OCI-LY3 (cell line): ENCODE measurements at regions not wholly inside any gene's neighbourhood (a gene's known extent, or its start where the extent isn't known, plus 50 kb on each side); places are given as distances from the start of the nearest gene placed in this dataset.

Source experiments
- EZH2phosphoT487 ChIP-seq: fragments of 200-600 bp; shearing (Covaris generic); IDR thresholded peaks from 2 replicates; pipeline ENCODE4 v1.6.1; 2018; ENCODE audit warnings: antibody characterized with exemption, mixed run types, low read depth
- TF ChIP-seq, protein P1 (sequence below): fragments of 200-600, 300-600 bp; sonication (generic); IDR thresholded peaks from 2 replicates; pipeline ENCODE4 v1.5.1; 2014; ENCODE audit warnings: antibody characterized with exemption, low read length, low read depth

DNA sequence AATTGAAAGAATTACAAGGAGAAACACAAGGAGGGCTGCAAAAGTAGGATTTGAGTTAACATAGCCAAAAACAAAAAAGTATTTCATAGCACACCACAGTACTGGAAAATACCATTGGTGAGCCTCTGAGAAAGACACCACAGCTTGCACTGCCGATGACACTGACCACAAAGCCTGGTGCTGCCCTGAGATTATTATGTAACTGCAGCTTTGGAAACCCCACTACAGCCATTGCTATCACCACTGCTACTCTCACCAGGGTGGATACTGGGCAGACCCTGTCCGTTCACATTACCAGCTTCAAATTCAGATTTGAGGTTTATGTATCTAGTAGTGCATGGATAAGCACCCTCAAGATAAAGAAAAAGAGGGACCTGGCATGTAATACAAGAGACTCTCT, 1246.7 kb upstream of the SORCS1 start:
- TF ChIP-seq, protein P1, sequence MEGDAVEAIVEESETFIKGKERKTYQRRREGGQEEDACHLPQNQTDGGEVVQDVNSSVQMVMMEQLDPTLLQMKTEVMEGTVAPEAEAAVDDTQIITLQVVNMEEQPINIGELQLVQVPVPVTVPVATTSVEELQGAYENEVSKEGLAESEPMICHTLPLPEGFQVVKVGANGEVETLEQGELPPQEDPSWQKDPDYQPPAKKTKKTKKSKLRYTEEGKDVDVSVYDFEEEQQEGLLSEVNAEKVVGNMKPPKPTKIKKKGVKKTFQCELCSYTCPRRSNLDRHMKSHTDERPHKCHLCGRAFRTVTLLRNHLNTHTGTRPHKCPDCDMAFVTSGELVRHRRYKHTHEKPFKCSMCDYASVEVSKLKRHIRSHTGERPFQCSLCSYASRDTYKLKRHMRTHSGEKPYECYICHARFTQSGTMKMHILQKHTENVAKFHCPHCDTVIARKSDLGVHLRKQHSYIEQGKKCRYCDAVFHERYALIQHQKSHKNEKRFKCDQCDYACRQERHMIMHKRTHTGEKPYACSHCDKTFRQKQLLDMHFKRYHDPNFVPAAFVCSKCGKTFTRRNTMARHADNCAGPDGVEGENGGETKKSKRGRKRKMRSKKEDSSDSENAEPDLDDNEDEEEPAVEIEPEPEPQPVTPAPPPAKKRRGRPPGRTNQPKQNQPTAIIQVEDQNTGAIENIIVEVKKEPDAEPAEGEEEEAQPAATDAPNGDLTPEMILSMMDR = no peak
- no peak for TF ChIP-seq EZH2phosphoT487
